Fibroblast of skin of right biceps (primary cell): ENCODE measurements at regions not wholly inside any gene's neighbourhood (a gene's known extent, or its start where the extent isn't known, plus 50 kb on each side); places are given as distances from the start of the nearest gene placed in this dataset.

Source experiments
- DNase-seq: peaks from one replicate; pipeline ENCODE4 v3.0.0-alpha.2; 2013

GRCh38 chr12:96136161-96136560 is 58.0 kb upstream of the ELK3 start:
- peak; percentile 87 for DNase-seq

GRCh38 chr12:96136725-96137378 is 57.3 kb upstream of the ELK3 start:
- peak; percentile 62 for DNase-seq

GRCh38 chr12:96140174-96140573 is 54.0 kb upstream of the ELK3 start:
- DNase-seq = peak; percentile 95

- DNase-seq = peak; percentile 10
Measured at GRCh38 chr12:96141216-96141912, 52.8 kb upstream of the ELK3 start.

GRCh38 chr12:96143392-96143791 is 50.8 kb upstream of the ELK3 start:
- DNase-seq = no peak

GRCh38 chr12:96143827-96144565 is 50.2 kb upstream of the ELK3 start:
- peak; percentile 3 for DNase-seq
